ENCODE measurements at regions not wholly inside any gene's neighbourhood (a gene's known extent, or its start where the extent isn't known, plus 50 kb on each side); places are given as distances from the start of the nearest gene placed in this dataset.

GRCh38 chr10:121087688-121088087 lies 236.5 kb downstream of the WDR11 start:
- TF ChIP-seq SUZ12 (IDR thresholded peaks at IDR 0.05; ENCODE audit: extremely low read depth, insufficient read depth, insufficient read length) (no peak), ZNF274 (IDR thresholded peaks at IDR 0.05; ENCODE audit: low read depth, low read length) (no peak), YY1 (IDR thresholded peaks at IDR 0.05; ENCODE audit: insufficient read depth, insufficient read length) (no peak)
- Histone ChIP-seq H3K27me3 (ENCODE audit: insufficient read depth, insufficient read length) (no peaks in the 10 kb centered on the region), H3K4me3 (ENCODE audit: insufficient read length, low read depth) (no peak overlapping the region), H3K36me3 (ENCODE audit: insufficient read depth, insufficient read length, low read length) (no peaks in the 10 kb centered on the region), H3K9ac (ENCODE audit: insufficient read length, low read depth) (no peak overlapping the region), H3K4me1 (ENCODE audit: insufficient read depth, insufficient read length) (no peaks in the 10 kb centered on the region), H3K9me3 (ENCODE audit: insufficient read depth, low read length) (no peaks in the 10 kb centered on the region)
- no peak for DNase-seq (ENCODE audit: low read depth, low spot score)

GRCh38 chr10:121088524-121088923 lies 237.4 kb downstream of the WDR11 start:
- Histone ChIP-seq H3K27me3 (ENCODE audit: insufficient read depth, insufficient read length) (no peaks in the 10 kb centered on the region), H3K36me3 (ENCODE audit: insufficient read depth, insufficient read length, low read length) (no peaks in the 10 kb centered on the region), H3K4me3 (ENCODE audit: insufficient read length, low read depth) (no peak overlapping the region), H3K9me3 (ENCODE audit: insufficient read depth, low read length) (no peaks in the 10 kb centered on the region), H3K9ac (ENCODE audit: insufficient read length, low read depth) (no peak overlapping the region), H3K4me1 (ENCODE audit: insufficient read depth, insufficient read length) (no peaks in the 10 kb centered on the region)
- TF ChIP-seq SUZ12 (IDR thresholded peaks at IDR 0.05; ENCODE audit: extremely low read depth, insufficient read depth, insufficient read length), result no peak
- TF ChIP-seq ZNF274 (IDR thresholded peaks at IDR 0.05; ENCODE audit: low read depth, low read length), result no peak
- no peak for TF ChIP-seq YY1 (IDR thresholded peaks at IDR 0.05; ENCODE audit: insufficient read depth, insufficient read length)
- peak; percentile 47 for DNase-seq (ENCODE audit: low read depth, low spot score)

- H3K9me3 ChIP-seq (ENCODE audit: insufficient read depth, low read length), result no peaks in the 10 kb centered on the region
- no peaks in the 10 kb centered on the region for H3K36me3 ChIP-seq (ENCODE audit: insufficient read depth, insufficient read length, low read length)
- no peak overlapping the region for H3K9ac ChIP-seq (ENCODE audit: insufficient read length, low read depth)
- TF ChIP-seq ZNF274 (IDR thresholded peaks at IDR 0.05; ENCODE audit: low read depth, low read length), result no peak
- no peak for TF ChIP-seq SUZ12 (IDR thresholded peaks at IDR 0.05; ENCODE audit: extremely low read depth, insufficient read depth, insufficient read length)
- no peak for TF ChIP-seq YY1 (IDR thresholded peaks at IDR 0.05; ENCODE audit: insufficient read depth, insufficient read length)
- no peaks in the 10 kb centered on the region for H3K4me1 ChIP-seq (ENCODE audit: insufficient read depth, insufficient read length)
- DNase-seq (ENCODE audit: low read depth, low spot score), result no peak
- no peaks in the 10 kb centered on the region for H3K27me3 ChIP-seq (ENCODE audit: insufficient read depth, insufficient read length)
- no peak overlapping the region for H3K4me3 ChIP-seq (ENCODE audit: insufficient read length, low read depth)
These were observed 238.3 kb downstream of the WDR11 start for GRCh38 chr10:121089434-121089833.

GRCh38 chr10:121091961-121092719 lies 241.0 kb downstream of the WDR11 start:
- Histone ChIP-seq H3K4me1 (ENCODE audit: insufficient read depth, insufficient read length) (no peaks in the 10 kb centered on the region), H3K9ac (ENCODE audit: insufficient read length, low read depth) (no peak overlapping the region), H3K4me3 (ENCODE audit: insufficient read length, low read depth) (no peak overlapping the region), H3K36me3 (ENCODE audit: insufficient read depth, insufficient read length, low read length) (no peaks in the 10 kb centered on the region), H3K9me3 (ENCODE audit: insufficient read depth, low read length) (no peaks in the 10 kb centered on the region), H3K27me3 (ENCODE audit: insufficient read depth, insufficient read length) (no peaks in the 10 kb centered on the region)
- TF ChIP-seq ZNF274 (IDR thresholded peaks at IDR 0.05; ENCODE audit: low read depth, low read length), result no peak
- TF ChIP-seq SUZ12 (IDR thresholded peaks at IDR 0.05; ENCODE audit: extremely low read depth, insufficient read depth, insufficient read length), result no peak
- TF ChIP-seq YY1 (IDR thresholded peaks at IDR 0.05; ENCODE audit: insufficient read depth, insufficient read length), result no peak
- no peak for DNase-seq (ENCODE audit: low read depth, low spot score)

DNA sequence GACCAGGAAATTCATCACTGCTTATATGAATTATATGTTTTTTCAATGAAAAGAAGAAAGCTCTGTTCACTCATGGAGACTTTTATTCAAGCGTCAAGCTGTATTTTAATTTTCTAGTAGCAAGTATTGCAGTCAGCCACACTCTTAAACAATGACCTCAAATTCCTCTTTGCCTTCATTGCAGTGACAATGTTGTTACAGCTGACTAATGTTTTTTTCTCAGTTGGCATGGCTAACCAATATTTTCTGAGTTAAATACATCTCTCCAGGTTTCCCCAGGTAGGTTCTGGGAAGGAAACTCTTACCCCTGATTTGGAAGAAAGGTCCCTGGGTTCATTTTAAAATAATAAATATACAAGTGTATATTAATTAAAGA lies 241.5 kb downstream of the WDR11 start:
- no peak for TF ChIP-seq ZNF274 (IDR thresholded peaks at IDR 0.05; ENCODE audit: low read depth, low read length)
- no peak for TF ChIP-seq SUZ12 (IDR thresholded peaks at IDR 0.05; ENCODE audit: extremely low read depth, insufficient read depth, insufficient read length)
- no peak for TF ChIP-seq YY1 (IDR thresholded peaks at IDR 0.05; ENCODE audit: insufficient read depth, insufficient read length)
- no peaks in the 10 kb centered on the region for H3K36me3 ChIP-seq (ENCODE audit: insufficient read depth, insufficient read length, low read length)
- no peaks in the 10 kb centered on the region for H3K4me1 ChIP-seq (ENCODE audit: insufficient read depth, insufficient read length)
- H3K9me3 ChIP-seq (ENCODE audit: insufficient read depth, low read length), result no peaks in the 10 kb centered on the region
- H3K9ac ChIP-seq (ENCODE audit: insufficient read length, low read depth), result no peak overlapping the region
- no peaks in the 10 kb centered on the region for H3K27me3 ChIP-seq (ENCODE audit: insufficient read depth, insufficient read length)
- no peak overlapping the region for H3K4me3 ChIP-seq (ENCODE audit: insufficient read length, low read depth)
- no peak for DNase-seq (ENCODE audit: low read depth, low spot score)

GRCh38 chr10:121096617-121097431 lies 245.7 kb downstream of the WDR11 start:
- TF ChIP-seq SUZ12 (IDR thresholded peaks at IDR 0.05; ENCODE audit: extremely low read depth, insufficient read depth, insufficient read length) (no peak), YY1 (IDR thresholded peaks at IDR 0.05; ENCODE audit: insufficient read depth, insufficient read length) (no peak), ZNF274 (IDR thresholded peaks at IDR 0.05; ENCODE audit: low read depth, low read length) (no peak)
- H3K9me3 ChIP-seq (ENCODE audit: insufficient read depth, low read length), result no peaks in the 10 kb centered on the region; the same call in 1 of the 2 replicates
- no peaks in the 10 kb centered on the region for H3K36me3 ChIP-seq (ENCODE audit: insufficient read depth, insufficient read length, low read length)
- H3K9ac ChIP-seq (ENCODE audit: insufficient read length, low read depth), result no peak overlapping the region
- no peak for DNase-seq (ENCODE audit: low read depth, low spot score)
- no peaks in the 10 kb centered on the region for H3K4me1 ChIP-seq (ENCODE audit: insufficient read depth, insufficient read length)
- no peak overlapping the region for H3K4me3 ChIP-seq (ENCODE audit: insufficient read length, low read depth)
- H3K27me3 ChIP-seq (ENCODE audit: insufficient read depth, insufficient read length), result no peaks in the 10 kb centered on the region

GRCh38 chr10:121098211-121098610 lies 247.0 kb downstream of the WDR11 start:
- TF ChIP-seq SUZ12 (IDR thresholded peaks at IDR 0.05; ENCODE audit: extremely low read depth, insufficient read depth, insufficient read length) (no peak), ZNF274 (IDR thresholded peaks at IDR 0.05; ENCODE audit: low read depth, low read length) (no peak), YY1 (IDR thresholded peaks at IDR 0.05; ENCODE audit: insufficient read depth, insufficient read length) (no peak)
- H3K27me3 ChIP-seq (ENCODE audit: insufficient read depth, insufficient read length), result no peaks in the 10 kb centered on the region

More at GRCh38 chr10:121098211-121098610, 247.0 kb downstream of the WDR11 start:
- DNase-seq (ENCODE audit: low read depth, low spot score), result no peak
- Histone ChIP-seq H3K4me1 (ENCODE audit: insufficient read depth, insufficient read length) (no peaks in the 10 kb centered on the region), H3K4me3 (ENCODE audit: insufficient read length, low read depth) (no peak overlapping the region), H3K9ac (ENCODE audit: insufficient read length, low read depth) (no peak overlapping the region), H3K9me3 (ENCODE audit: insufficient read depth, low read length) (no peaks in the 10 kb centered on the region; the same call in 1 of the 2 replicates), H3K36me3 (ENCODE audit: insufficient read depth, insufficient read length, low read length) (no peaks in the 10 kb centered on the region)
